H1 (cell line): ENCODE measurements at regions not wholly inside any gene's neighbourhood (a gene's known extent, or its start where the extent isn't known, plus 50 kb on each side); places are given as distances from the start of the nearest gene placed in this dataset.

ENCODE experiments used
- CBX8 ChIP-seq: fragments of 300-800, 300-1000 bp; sonication (generic); IDR thresholded peaks from 2 replicates; pipeline ENCODE4 v1.7.1; 2016; ENCODE audit warnings: low read depth, low read length, borderline replicate concordance
- CTBP2 ChIP-seq: IDR thresholded peaks from 2 replicates; pipeline ENCODE4 v1.7.0; 2011; ENCODE audit warnings: borderline replicate concordance, mild to moderate bottlenecking, moderate library complexity, mixed read lengths, low read length; ENCODE audit not compliant: insufficient read depth, insufficient read length
- FOSL1 ChIP-seq: IDR thresholded peaks from 2 replicates; pipeline ENCODE4 v1.6.1; 2011; ENCODE audit warnings: mild to moderate bottlenecking, low read depth, low read length, moderate library complexity; ENCODE audit not compliant: insufficient read depth
- SP4 ChIP-seq: IDR thresholded peaks from 2 replicates; pipeline ENCODE4 v1.6.1; 2012; ENCODE audit warnings: low read length, inconsistent platforms

GRCh38 chr9:115636596-115636995 is 517.0 kb upstream of the PAPPA start (continued):
- TF ChIP-seq FOSL1 (no peak), SP4 (no peak), CBX8 (no peak), CTBP2 (no peak)
